ENCODE measurements at regions not wholly inside any gene's neighbourhood (a gene's known extent, or its start where the extent isn't known, plus 50 kb on each side); places are given as distances from the start of the nearest gene placed in this dataset.

GRCh38 chr2:67213270-67213670, 183.9 kb upstream of the ETAA1 start:
- no peak overlapping the region for H3K4me3 ChIP-seq (ENCODE audit: low read depth, low read length)
- no peak for TF ChIP-seq CTCF (IDR thresholded peaks at IDR 0.05; ENCODE audit: insufficient read depth, low read length)
- no peak for DNase-seq (ENCODE audit: low read depth)

GRCh38 chr2:67213677-67214402, 183.3 kb upstream of the ETAA1 start:
- no peak for TF ChIP-seq CTCF (IDR thresholded peaks at IDR 0.05; ENCODE audit: insufficient read depth, low read length)
- H3K4me3 ChIP-seq (ENCODE audit: low read depth, low read length) = no peak overlapping the region
- DNase-seq (ENCODE audit: low read depth) = no peak

- DNase-seq (ENCODE audit: low read depth) = no peak
- no peak for TF ChIP-seq CTCF (IDR thresholded peaks at IDR 0.05; ENCODE audit: insufficient read depth, low read length)
- no peak overlapping the region for H3K4me3 ChIP-seq (ENCODE audit: low read depth, low read length)
Observed at GRCh38 chr2:67214585-67215185, 182.4 kb upstream of the ETAA1 start.

- peak; percentile 59 for DNase-seq (ENCODE audit: low read depth)
- TF ChIP-seq CTCF (IDR thresholded peaks at IDR 0.05; ENCODE audit: insufficient read depth, low read length) = peak; percentile 60
- no peak overlapping the region for H3K4me3 ChIP-seq (ENCODE audit: low read depth, low read length)
Observed at GRCh38 chr2:67215214-67216055, 181.7 kb upstream of the ETAA1 start.

GRCh38 chr2:67216103-67216502, 181.0 kb upstream of the ETAA1 start:
- DNase-seq (ENCODE audit: low read depth) = no peak
- H3K4me3 ChIP-seq (ENCODE audit: low read depth, low read length) = no peak overlapping the region
- no peak for TF ChIP-seq CTCF (IDR thresholded peaks at IDR 0.05; ENCODE audit: insufficient read depth, low read length)

- H3K4me3 ChIP-seq (ENCODE audit: low read depth, low read length) = no peak overlapping the region
- no peak for TF ChIP-seq CTCF (IDR thresholded peaks at IDR 0.05; ENCODE audit: insufficient read depth, low read length)
- no peak for DNase-seq (ENCODE audit: low read depth)
Observed at GRCh38 chr2:67216881-67217280, 180.3 kb upstream of the ETAA1 start.
